SJCRH30 (cell line): ENCODE measurements at regions not wholly inside any gene's neighbourhood (a gene's known extent, or its start where the extent isn't known, plus 50 kb on each side); places are given as distances from the start of the nearest gene placed in this dataset.

Experiments used
- DNase-seq, 2 experiments: peaks; one replicate each; pipeline ENCODE4 v3.0.0-alpha.2; 2015 to 2020
- H3K27ac ChIP-seq: fragments of 250-450 bp; sonication (Bioruptor Pico); 2 replicates; pipeline ENCODE4 v1.5.1; 2020; ENCODE audit warnings: mild to moderate bottlenecking, moderate library complexity
- H3K27me3 ChIP-seq: fragments of 250-450 bp; sonication (Bioruptor Pico); 2 replicates; pipeline ENCODE4 v1.5.1; 2020; ENCODE audit warnings: mild to moderate bottlenecking, moderate library complexity
- H3K36me3 ChIP-seq: fragments of 250-450 bp; sonication (Bioruptor Pico); 2 replicates; pipeline ENCODE4 v1.5.1; 2020; ENCODE audit warnings: mild to moderate bottlenecking, moderate library complexity
- H3K4me1 ChIP-seq: fragments of 250-450 bp; sonication (Bioruptor Pico); 2 replicates; pipeline ENCODE4 v1.5.1; 2020; ENCODE audit warnings: mild to moderate bottlenecking, moderate library complexity
- H3K4me3 ChIP-seq: fragments of 250-450 bp; sonication (Bioruptor Pico); 2 replicates; pipeline ENCODE4 v1.5.1; 2020; ENCODE audit warnings: mild to moderate bottlenecking, moderate library complexity
- H3K9me3 ChIP-seq: fragments of 250-450 bp; sonication (Bioruptor Pico); replicated peaks from 2 replicates; pipeline ENCODE4 v1.5.1; 2020; ENCODE audit warnings: mild to moderate bottlenecking, moderate library complexity

DNA sequence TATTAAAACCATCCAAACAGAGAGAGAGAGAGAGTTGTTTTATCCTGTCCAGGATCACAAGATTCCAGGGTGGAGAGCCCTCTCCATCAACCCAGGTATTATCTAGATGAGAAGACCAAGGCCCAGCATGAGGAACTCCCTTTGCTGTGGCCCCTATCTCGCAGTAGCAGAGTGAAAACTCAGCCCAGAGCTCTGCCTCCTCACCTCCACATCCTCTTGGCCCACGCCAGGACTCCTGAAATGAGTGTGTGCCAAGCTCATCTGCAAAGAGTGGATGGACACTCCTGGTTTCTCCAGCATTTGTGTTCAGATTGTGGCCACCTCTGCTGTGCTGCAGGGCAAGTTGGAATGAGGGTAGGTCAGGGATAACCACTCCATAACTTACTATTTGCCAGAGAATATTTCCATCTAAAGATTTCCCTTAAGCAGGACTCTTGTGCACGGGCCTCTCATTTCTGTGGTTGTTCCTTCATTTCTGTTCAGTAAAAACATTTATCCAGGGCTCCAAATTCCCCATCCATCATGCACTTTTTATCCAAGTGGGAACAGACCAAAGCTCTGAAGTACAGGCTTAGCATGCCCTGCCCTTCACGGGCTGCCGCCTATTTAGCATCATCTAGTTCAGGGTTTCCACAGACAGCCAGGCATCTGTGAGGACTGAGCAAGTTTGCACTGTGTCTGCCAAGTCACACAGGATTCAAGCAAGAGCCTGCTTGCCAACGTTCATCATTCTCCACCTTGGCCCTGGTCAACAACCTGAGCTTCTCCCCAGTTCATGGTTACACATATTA lies 583.2 kb upstream of the ID2 start:
- H3K4me1 ChIP-seq, result no peaks in the 10 kb centered on the region
- no peak overlapping the region for H3K27ac ChIP-seq
- no peak for DNase-seq
- no peaks in the 10 kb centered on the region for H3K9me3 ChIP-seq
- no peak overlapping the region for H3K4me3 ChIP-seq
- no peaks in the 10 kb centered on the region for H3K36me3 ChIP-seq
- 0 out of 2 replicates have a peak, but pooled peaks cover 21% of the 10 kb centered on the region for H3K27me3 ChIP-seq

DNA sequence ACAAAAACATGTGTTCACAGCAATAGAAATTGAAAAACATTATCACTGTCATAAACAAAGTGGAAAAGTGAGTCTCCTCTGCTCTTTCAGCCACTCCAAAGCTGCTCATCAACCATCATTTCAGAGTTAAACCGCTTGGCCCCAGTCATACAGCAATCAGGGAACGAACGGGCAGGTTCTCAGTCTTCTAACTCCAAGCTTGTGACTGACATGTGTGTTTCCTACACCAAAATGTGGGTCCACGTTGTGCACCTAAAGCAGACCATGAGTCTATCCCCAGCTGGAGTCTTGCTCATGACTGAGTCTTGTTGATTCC lies 582.6 kb upstream of the ID2 start:
- Histone ChIP-seq H3K27me3 (0 out of 2 replicates have a peak, but pooled peaks cover 21% of the 10 kb centered on the region), H3K9me3 (no peaks in the 10 kb centered on the region), H3K4me3 (no peak overlapping the region), H3K36me3 (no peaks in the 10 kb centered on the region), H3K27ac (no peak overlapping the region), H3K4me1 (no peaks in the 10 kb centered on the region)
- no peak for DNase-seq

DNA sequence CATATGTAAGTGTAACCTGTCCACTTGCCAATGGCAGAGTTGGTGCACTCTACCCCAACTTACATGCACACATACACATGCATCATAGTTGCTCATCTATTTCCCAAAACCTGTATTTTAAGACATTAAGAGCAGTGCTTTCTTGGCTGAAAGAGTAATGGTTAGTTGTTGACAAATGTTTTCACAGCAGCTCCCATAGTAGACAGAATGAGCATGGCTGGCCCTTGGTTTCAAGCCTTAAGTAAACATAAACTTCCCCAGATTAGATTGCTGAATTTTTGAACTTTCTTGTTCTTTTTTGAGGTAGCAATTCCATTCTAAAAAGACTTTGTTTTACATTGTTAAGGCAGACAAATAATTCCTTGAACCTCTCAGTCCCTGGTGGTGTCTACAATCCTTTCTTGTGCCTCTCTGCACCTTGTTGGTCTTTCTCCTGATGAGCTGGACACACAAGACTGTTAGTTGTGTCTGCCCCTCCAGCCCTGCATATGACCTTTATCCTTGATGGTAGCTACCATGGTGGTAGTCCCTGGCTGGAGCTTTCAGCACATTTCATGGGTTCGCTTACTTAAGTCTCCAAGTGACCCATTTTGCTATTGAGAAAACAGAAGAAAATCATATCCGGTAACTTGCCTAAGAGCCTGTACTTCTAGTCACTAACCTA lies 580.1 kb upstream of the ID2 start:
- 0 out of 2 replicates have a peak, but pooled peaks cover 15% of the 10 kb centered on the region for H3K27me3 ChIP-seq
- no peak for DNase-seq

DNA sequence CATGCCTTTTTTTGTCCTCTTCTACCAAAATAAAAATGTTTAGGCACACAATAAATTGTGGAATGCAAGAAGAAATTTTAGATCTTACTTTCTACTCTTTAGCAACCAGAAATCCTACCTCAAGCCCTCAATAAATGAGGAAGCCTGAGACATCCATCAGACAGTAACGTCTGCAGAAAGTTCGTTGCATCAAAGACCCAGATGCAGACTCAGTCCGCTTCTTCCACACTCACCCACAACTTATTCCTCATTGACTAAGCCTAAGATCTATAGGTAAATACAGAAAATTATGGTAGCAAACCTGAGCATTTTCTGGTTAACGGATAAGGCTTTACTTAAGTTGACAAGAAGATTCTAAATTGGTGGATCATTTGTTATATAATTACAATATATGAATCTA lies 579.4 kb upstream of the ID2 start:
- DNase-seq, result no peak
- no peak overlapping the region for H3K27ac ChIP-seq
- no peaks in the 10 kb centered on the region for H3K9me3 ChIP-seq
- no peaks in the 10 kb centered on the region for H3K4me1 ChIP-seq
- H3K36me3 ChIP-seq, result no peaks in the 10 kb centered on the region
- 0 out of 2 replicates have a peak, but pooled peaks cover 12% of the 10 kb centered on the region for H3K27me3 ChIP-seq
- no peak overlapping the region for H3K4me3 ChIP-seq

More for the DNA sequence above, 580.1 kb upstream of the ID2 start:
- Histone ChIP-seq H3K36me3 (no peaks in the 10 kb centered on the region), H3K27ac (no peak overlapping the region), H3K9me3 (no peaks in the 10 kb centered on the region), H3K4me1 (no peaks in the 10 kb centered on the region), H3K4me3 (no peak overlapping the region)

DNA sequence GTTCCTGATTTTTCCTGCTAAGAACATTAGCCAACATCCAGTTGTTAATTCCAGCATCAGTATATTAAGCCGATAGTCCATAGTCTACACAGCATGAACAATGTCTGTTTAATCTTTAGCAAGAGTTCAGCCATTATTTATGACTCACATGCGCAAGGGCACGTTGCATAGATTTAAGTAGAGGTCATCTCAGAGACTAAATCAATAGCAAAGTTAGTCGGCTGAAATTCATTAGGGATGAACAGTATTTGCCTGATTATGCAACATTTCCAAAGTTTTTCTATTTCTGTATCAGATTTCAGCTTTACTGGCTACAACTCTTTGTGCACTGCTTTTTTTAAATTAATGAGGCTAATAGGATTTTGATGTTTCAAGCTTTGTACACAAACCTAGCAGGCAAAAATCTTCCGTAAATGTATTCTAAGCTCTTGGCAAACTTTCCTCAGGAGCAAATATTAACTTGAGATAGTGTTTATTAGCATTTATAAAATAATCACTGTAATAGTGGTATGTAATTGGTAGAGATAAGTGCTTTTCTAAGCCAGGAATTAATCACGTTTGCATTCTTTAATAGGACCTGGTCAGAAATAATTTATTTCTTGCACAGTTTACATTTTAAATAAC lies 578.7 kb upstream of the ID2 start:
- 0 out of 2 replicates have a peak, but pooled peaks cover 12% of the 10 kb centered on the region for H3K27me3 ChIP-seq
- no peak for DNase-seq
- H3K4me1 ChIP-seq, result no peaks in the 10 kb centered on the region
- H3K9me3 ChIP-seq, result no peaks in the 10 kb centered on the region
- H3K27ac ChIP-seq, result no peak overlapping the region
- no peak overlapping the region for H3K4me3 ChIP-seq
- H3K36me3 ChIP-seq, result no peaks in the 10 kb centered on the region

DNA sequence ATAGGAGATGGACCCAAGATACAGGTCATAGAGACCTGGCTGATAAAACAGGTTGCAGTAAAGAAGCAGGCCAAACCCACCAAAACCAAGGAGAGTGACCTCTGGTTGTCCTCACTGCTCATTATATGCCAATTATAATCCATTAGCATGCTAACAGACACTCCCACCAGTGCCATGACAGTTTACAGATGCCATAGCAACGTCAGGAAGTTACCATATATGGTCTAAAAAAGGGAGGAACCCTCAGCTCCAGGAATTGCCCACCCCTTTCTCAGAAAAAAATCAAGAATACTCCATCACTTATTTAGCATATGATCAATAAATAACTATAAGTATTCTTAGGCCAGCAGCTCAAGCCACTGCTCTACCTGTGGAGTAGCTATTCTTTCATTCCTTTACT lies 574.7 kb upstream of the ID2 start:
- no peak overlapping the region for H3K4me3 ChIP-seq
- H3K27me3 ChIP-seq, result peaks cover 8% of the 10 kb centered on the region; the same call in 1 of the 2 replicates
- H3K4me1 ChIP-seq, result no peaks in the 10 kb centered on the region
- no peaks in the 10 kb centered on the region for H3K9me3 ChIP-seq
- H3K27ac ChIP-seq, result no peak overlapping the region
- DNase-seq, result no peak
- H3K36me3 ChIP-seq, result no peaks in the 10 kb centered on the region

DNA sequence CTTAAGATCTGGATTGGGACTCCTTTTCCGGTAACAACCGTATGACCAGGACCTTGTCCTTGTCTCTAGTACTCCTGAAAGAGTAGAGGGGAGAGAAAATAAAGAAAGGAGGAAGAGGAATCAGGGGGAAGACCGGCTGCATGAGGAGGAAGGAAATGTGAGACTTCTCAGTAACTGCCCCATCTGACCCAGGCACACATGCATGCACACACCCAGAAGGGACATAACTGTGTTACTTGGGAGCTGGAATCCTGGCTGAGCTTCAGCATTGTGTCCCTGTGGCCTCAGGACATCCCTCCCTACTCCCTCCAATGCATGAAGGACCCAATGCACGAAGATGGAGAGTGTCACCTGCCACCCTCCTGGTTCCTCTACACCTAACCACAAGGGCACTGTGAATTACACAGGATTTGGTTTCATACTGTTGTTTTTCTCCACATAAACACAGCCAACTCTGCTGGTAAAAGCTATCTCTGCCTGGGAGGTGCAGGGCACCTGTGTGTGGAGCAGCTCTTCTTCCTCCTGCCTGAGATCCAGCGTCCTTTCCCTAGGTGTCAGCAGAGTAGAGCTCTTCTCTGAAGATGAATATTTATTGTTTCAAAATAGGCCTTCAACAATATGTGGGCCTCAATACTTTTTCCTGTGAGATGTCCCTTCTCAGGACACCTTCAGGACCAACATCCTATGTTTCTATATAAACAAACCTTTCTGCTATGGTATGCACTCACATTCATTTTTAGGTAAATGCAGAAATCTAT lies 574.1 kb upstream of the ID2 start:
- no peak for DNase-seq

DNA sequence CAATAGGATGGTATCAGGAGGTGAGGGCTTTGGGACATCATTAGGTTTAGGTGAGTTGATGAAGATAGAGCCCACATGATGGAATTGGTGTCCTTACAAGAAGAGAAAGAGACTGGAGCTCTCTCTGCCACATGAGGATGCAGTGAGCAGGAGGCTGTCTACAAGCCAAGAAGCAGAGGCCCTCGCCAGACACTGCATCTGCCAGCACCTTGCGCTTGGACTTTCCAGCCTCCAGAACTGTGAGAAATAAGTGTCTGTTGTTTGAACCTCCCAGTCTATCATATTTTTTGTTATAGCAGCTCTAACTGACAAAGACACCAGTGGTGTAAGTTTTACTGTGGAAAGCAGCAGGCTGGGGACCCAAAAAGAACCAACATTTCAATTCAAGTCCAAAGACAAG lies 571.1 kb upstream of the ID2 start:
- Histone ChIP-seq H3K27ac (no peak overlapping the region), H3K9me3 (no peaks in the 10 kb centered on the region), H3K4me3 (no peak overlapping the region), H3K4me1 (no peaks in the 10 kb centered on the region), H3K36me3 (no peaks in the 10 kb centered on the region), H3K27me3 (peaks cover 3% of the 10 kb centered on the region; the same call in 1 of the 2 replicates)
- DNase-seq, result no peak

More for the DNA sequence above, 574.1 kb upstream of the ID2 start:
- no peak overlapping the region for H3K27ac ChIP-seq
- no peaks in the 10 kb centered on the region for H3K4me1 ChIP-seq
- no peak overlapping the region for H3K4me3 ChIP-seq
- peaks cover 8% of the 10 kb centered on the region; the same call in 1 of the 2 replicates for H3K27me3 ChIP-seq
- H3K36me3 ChIP-seq, result no peaks in the 10 kb centered on the region
- H3K9me3 ChIP-seq, result no peaks in the 10 kb centered on the region

DNA sequence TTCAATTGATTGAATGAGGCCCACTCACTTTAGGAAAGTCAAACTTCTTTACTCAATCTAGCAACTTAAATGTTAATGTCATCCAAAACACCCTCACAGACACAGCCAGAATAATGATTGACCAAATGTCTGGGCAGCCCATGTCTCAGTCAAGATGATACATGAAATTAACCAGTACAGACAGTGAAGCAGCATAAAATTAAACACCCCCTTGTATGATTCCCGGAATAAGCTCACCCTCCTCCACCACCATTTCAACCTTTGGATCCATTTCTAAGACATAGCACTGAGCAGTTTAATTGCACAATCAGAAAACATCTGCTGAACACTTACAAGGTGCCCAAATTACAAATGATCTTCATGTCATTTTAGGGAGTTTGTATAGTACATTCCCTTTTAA lies 570.7 kb upstream of the ID2 start:
- no peak overlapping the region for H3K4me3 ChIP-seq
- DNase-seq, result no peak
- H3K4me1 ChIP-seq, result no peaks in the 10 kb centered on the region
- H3K27me3 ChIP-seq, result peaks cover 3% of the 10 kb centered on the region; the same call in 1 of the 2 replicates
- no peaks in the 10 kb centered on the region for H3K36me3 ChIP-seq
- no peaks in the 10 kb centered on the region for H3K9me3 ChIP-seq
- H3K27ac ChIP-seq, result no peak overlapping the region

DNA sequence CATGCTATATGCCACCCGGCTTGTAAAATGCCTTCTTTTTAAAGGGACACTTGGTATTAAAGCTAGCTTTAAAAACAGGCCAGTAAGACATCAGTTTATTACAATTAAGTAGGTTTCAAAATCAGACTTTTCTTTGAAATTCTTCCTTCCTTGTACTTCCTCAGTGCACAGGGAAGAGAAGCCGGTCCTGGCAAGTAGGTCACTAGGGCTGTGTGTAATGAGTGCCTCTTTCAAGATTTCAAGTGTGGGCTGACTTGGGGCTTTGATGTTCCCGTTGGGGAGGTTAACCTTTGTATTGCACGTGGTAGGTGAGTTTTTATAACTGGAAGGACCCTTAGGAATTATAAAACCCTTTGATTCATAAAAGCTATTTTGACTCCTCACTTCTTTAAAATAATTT lies 566.4 kb upstream of the ID2 start:
- Histone ChIP-seq H3K27me3 (peaks cover 3% of the 10 kb centered on the region; the same call in 1 of the 2 replicates), H3K27ac (no peak overlapping the region), H3K9me3 (no peaks in the 10 kb centered on the region), H3K4me3 (no peak overlapping the region), H3K36me3 (no peaks in the 10 kb centered on the region), H3K4me1 (no peaks in the 10 kb centered on the region)
- no peak for DNase-seq

DNA sequence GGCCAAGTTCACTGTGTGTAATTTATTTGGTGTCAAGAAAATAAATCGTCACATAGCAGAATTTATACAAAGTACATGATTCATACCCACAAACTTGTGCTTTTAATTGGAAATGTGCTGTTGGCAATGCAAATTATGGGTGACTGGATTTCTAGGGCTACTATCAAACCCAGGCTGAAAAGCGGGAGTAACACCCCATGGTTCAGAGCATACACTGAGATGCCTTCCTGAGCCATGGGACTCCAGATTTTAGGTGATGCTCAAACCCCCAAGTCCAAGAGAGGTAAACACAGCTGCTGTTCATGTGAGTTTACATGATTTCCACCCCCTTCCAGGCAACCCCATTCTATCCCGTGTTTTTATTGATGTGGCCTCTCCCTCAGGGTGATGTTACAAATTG lies 565.9 kb upstream of the ID2 start:
- no peak overlapping the region for H3K27ac ChIP-seq
- no peaks in the 10 kb centered on the region for H3K4me1 ChIP-seq
- H3K27me3 ChIP-seq, result peaks cover 3% of the 10 kb centered on the region; the same call in 1 of the 2 replicates
- no peak for DNase-seq
- H3K36me3 ChIP-seq, result no peaks in the 10 kb centered on the region
- H3K4me3 ChIP-seq, result no peak overlapping the region
- no peaks in the 10 kb centered on the region for H3K9me3 ChIP-seq

DNA sequence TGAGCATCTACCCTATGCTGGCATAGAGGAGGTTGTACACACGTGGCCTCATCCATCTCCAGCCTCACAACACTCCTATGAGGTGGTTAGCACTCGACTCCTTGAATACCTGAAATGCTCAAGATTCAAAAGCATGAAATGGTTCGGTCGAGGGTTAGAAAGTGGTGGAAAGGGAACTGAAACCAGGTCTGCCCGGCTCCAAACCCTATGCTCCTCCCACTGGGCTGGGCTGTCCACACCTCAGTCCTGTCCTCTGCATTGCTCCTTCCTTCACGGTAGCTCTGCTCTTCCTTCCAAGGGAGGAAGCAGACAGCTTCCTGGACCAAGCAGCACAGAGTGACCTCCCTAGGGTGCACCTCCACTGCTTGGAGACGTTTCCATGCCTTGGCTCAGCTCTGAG lies 565.2 kb upstream of the ID2 start:
- no peak for DNase-seq
- H3K4me3 ChIP-seq, result no peak overlapping the region
- no peaks in the 10 kb centered on the region for H3K4me1 ChIP-seq
- H3K27ac ChIP-seq, result no peak overlapping the region
- H3K36me3 ChIP-seq, result no peaks in the 10 kb centered on the region
- peaks cover 3% of the 10 kb centered on the region; the same call in 1 of the 2 replicates for H3K27me3 ChIP-seq
- no peaks in the 10 kb centered on the region for H3K9me3 ChIP-seq

DNA sequence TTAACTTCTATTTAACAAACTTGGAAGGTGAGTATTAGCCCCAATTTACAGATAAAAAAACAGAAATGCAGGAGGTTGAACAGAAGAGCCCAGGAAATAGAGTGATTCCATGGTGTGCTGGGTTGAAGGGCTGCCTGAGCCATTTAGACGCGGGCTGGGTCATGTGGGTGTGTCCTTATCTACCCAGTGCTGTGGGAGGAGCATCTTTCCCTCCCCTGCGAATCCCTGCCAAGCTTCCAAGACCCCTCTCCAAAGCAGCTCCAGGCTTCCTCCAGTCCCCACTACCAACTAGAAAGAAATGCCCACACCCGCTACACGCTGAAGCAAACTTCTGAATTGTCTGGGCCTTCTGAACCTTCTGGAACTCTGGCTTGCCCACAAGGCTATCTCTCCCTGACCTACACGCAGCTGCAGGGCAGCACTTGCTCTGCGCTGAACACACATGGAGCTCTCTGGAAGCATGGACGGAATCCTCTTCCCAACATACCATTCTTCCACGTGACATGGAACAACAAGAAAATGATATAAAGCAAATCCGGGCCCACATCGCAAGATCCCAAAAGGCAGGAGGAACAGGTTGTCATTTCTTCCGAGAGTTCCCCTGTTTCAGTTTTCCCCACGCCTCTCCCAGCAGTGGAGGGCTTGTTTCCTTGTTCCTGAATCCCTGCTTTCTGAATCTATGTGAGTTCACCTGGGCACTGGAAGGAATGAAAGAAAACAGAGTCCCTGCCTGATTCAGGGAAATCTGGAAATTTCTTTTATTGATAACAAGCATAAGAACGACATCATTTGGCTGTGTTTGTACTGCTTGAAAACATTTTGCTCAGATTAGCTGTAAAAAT lies 562.7 kb upstream of the ID2 start:
- Histone ChIP-seq H3K4me3 (no peak overlapping the region), H3K4me1 (no peaks in the 10 kb centered on the region), H3K36me3 (no peaks in the 10 kb centered on the region), H3K9me3 (no peaks in the 10 kb centered on the region), H3K27me3 (peaks cover 3% of the 10 kb centered on the region; the same call in 1 of the 2 replicates), H3K27ac (no peak overlapping the region)
- DNase-seq, result no peak
